DND-41 (cell line): ENCODE measurements at regions not wholly inside any gene's neighbourhood (a gene's known extent, or its start where the extent isn't known, plus 50 kb on each side); places are given as distances from the start of the nearest gene placed in this dataset.

Experiments used
- CTCF ChIP-seq: IDR thresholded peaks from 2 replicates; pipeline ENCODE4 v1.5.1; 2012; ENCODE audit warnings: borderline replicate concordance, low read length, moderate library complexity, mild to moderate bottlenecking; ENCODE audit not compliant: poor library complexity, severe bottlenecking; ENCODE audit errors: extremely low read depth
- EZH2 ChIP-seq: IDR thresholded peaks from 3 replicates; pipeline ENCODE4 v1.6.1; 2012; ENCODE audit warnings: borderline replicate concordance, low read depth, mild to moderate bottlenecking, moderate library complexity, low read length, inconsistent platforms; ENCODE audit not compliant: severe bottlenecking

- TF ChIP-seq CTCF (no peak), EZH2 (no peak)
These were observed 421.0 kb upstream of the TSHZ3 start for GRCh38 chr19:31770223-31770622.
